NT2/D1 (cell line): ENCODE measurements at regions not wholly inside any gene's neighbourhood (a gene's known extent, or its start where the extent isn't known, plus 50 kb on each side); places are given as distances from the start of the nearest gene placed in this dataset.

Experiments used
- DNase-seq: peaks from one replicate; pipeline ENCODE4 v3.0.0-alpha.2; 2011; ENCODE audit warnings: low read depth, low spot score
- H3K27me3 ChIP-seq: 2 replicates; pipeline ENCODE4 v1.6.0; 2011; ENCODE audit warnings: mild to moderate bottlenecking; ENCODE audit not compliant: insufficient read length, insufficient read depth
- H3K36me3 ChIP-seq: 2 replicates; pipeline ENCODE4 v1.6.1; 2011; ENCODE audit warnings: mild to moderate bottlenecking, low read length, mixed read lengths; ENCODE audit not compliant: insufficient read depth, insufficient read length
- H3K4me1 ChIP-seq: 2 replicates; pipeline ENCODE4 v1.5.1; 2011; ENCODE audit not compliant: insufficient read depth, insufficient read length
- H3K4me3 ChIP-seq: 2 replicates; pipeline ENCODE4 v1.5.1; 2011; ENCODE audit warnings: low read depth; ENCODE audit not compliant: insufficient read length
- H3K9ac ChIP-seq: 2 replicates; pipeline ENCODE4 v1.6.0; 2011; ENCODE audit warnings: low read depth; ENCODE audit not compliant: insufficient read length
- H3K9me3 ChIP-seq: 2 replicates; pipeline ENCODE4 v1.5.1; 2011; ENCODE audit warnings: mild to moderate bottlenecking, low read length; ENCODE audit not compliant: insufficient read depth
- SUZ12 ChIP-seq: IDR thresholded peaks from 2 replicates; pipeline ENCODE4 v1.6.1; 2011; ENCODE audit not compliant: insufficient read length, insufficient read depth; ENCODE audit errors: extremely low read depth
- YY1 ChIP-seq: IDR thresholded peaks from 2 replicates; pipeline ENCODE4 v1.6.1; 2011; ENCODE audit not compliant: insufficient read length, insufficient read depth
- ZNF274 ChIP-seq: IDR thresholded peaks from 2 replicates; pipeline ENCODE4 v1.6.1; 2011; ENCODE audit warnings: mild to moderate bottlenecking, low read depth, low read length

DNA sequence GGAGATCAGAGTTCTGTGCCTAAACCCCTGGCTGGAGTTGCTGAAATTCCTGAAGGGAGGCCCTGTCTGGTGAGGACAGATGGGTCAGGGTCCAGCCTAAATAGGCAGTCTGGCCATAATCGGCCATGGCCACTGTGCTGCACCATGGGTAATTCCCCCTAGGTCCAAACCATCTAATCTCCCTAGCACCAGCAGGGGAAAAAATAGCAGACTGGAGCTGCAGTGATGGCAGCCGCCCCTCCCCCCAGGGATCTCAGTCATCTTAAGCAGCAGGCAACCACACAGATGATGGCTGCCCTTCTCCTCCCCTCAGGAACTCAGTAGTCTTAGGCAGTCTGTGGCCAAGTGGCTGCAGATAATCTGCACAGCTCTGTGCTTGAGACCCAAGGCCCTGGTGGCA lies 68.4 kb upstream of the CD96 start:
- H3K9ac ChIP-seq, result no peak overlapping the region
- no peaks in the 10 kb centered on the region for H3K27me3 ChIP-seq
- no peaks in the 10 kb centered on the region for H3K36me3 ChIP-seq
- peak; percentile 58 for DNase-seq
- TF ChIP-seq YY1, result peak; percentile 15
- no peak for TF ChIP-seq SUZ12
- no peaks in the 10 kb centered on the region for H3K4me1 ChIP-seq
- no peaks in the 10 kb centered on the region for H3K9me3 ChIP-seq
- no peak overlapping the region for H3K4me3 ChIP-seq

DNA sequence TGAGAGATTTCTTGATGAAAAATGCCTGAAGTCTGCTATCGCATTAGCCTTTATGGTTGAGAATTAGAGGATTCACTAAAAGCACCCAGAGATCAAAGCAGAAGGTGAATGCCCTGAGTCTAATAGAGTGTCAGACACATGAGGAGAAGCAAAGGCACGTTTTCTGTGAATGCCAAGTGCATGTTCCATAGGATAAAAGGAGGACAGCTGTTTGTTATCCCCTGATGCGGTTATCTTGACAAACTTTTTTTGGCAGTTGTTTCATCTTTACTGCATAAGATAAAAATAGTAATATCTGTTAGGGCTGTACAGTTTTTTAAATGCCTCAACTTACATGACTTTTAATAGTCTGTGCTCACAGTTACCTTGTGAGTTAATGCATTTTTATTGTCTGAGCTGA lies 65.3 kb upstream of the CD96 start:
- Histone ChIP-seq H3K9ac (no peak overlapping the region), H3K27me3 (no peaks in the 10 kb centered on the region), H3K9me3 (no peaks in the 10 kb centered on the region), H3K4me1 (no peaks in the 10 kb centered on the region), H3K36me3 (no peaks in the 10 kb centered on the region), H3K4me3 (no peak overlapping the region)
- TF ChIP-seq ZNF274 (no peak), YY1 (no peak), SUZ12 (no peak)
- no peak for DNase-seq

DNA sequence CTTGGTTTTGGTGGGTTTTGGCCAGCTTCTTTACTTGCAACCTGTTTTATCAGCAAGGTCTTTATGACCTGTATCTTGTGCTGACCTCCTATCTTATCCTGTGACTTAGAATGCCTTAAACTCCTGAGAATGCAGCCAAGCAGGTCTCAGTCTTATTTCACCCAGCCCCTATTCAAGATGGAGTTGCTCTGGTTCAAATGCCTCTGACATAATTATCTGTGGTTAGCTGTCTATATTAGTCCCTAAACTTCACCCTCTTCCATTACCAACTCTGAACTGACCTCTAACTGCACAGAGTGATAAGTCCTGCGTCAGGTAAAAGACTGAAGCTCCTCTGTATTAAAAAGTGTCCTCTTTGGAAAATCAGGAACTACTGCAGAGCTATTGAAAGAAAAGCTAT lies 61.9 kb upstream of the CD96 start:
- no peaks in the 10 kb centered on the region for H3K4me1 ChIP-seq
- H3K4me3 ChIP-seq, result no peak overlapping the region
- no peak for DNase-seq
- H3K27me3 ChIP-seq, result no peaks in the 10 kb centered on the region
- TF ChIP-seq ZNF274 (no peak), SUZ12 (no peak), YY1 (no peak)
- H3K9me3 ChIP-seq, result no peaks in the 10 kb centered on the region
- no peaks in the 10 kb centered on the region for H3K36me3 ChIP-seq
- H3K9ac ChIP-seq, result no peak overlapping the region

DNA sequence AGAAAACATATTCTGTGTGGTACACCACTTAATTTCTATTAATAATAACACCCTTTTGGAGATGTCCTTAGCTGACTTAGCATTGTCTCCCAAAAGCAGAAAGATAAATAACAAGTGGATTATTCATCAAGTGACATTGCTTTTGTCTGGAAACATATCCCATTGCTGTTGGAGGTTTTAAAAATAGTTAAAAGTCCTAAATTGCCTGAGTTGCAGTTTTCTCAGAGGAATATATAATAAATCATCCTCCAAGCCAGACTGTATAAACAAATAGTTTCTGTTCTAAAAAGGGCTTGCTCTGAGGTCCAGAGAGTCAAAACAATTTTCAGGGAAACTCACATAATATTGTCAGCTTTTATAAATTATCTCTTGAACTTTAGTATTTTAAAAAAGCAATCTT lies 60.4 kb upstream of the CD96 start:
- H3K4me3 ChIP-seq, result no peak overlapping the region
- no peak for DNase-seq
- H3K27me3 ChIP-seq, result no peaks in the 10 kb centered on the region
- H3K9ac ChIP-seq, result no peak overlapping the region
- no peaks in the 10 kb centered on the region for H3K9me3 ChIP-seq
- TF ChIP-seq SUZ12 (no peak), YY1 (no peak), ZNF274 (no peak)
- no peaks in the 10 kb centered on the region for H3K4me1 ChIP-seq
- H3K36me3 ChIP-seq, result no peaks in the 10 kb centered on the region

DNA sequence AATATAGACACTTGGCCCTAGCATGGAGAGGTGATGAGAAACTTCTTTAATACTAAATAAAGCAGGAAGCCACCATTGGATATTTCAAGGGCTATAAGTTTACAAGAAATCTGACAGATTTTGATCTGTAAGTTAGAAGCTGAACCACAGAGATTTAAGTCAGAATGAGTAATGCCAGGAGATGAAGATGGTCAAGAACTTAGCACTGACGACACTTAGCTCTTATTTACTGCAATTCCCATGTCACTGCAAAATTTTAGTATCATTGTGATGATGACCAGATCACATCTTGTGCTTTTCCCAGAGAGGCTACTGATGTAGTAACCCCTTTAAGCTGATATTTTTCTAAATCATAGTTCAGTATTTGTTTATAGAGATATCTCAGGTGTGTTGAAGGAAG lies 59.4 kb upstream of the CD96 start:
- Histone ChIP-seq H3K27me3 (no peaks in the 10 kb centered on the region), H3K9ac (no peak overlapping the region), H3K4me3 (no peak overlapping the region), H3K4me1 (no peaks in the 10 kb centered on the region), H3K9me3 (no peaks in the 10 kb centered on the region), H3K36me3 (no peaks in the 10 kb centered on the region)
- TF ChIP-seq YY1 (no peak), ZNF274 (no peak), SUZ12 (no peak)
- DNase-seq, result no peak

DNA sequence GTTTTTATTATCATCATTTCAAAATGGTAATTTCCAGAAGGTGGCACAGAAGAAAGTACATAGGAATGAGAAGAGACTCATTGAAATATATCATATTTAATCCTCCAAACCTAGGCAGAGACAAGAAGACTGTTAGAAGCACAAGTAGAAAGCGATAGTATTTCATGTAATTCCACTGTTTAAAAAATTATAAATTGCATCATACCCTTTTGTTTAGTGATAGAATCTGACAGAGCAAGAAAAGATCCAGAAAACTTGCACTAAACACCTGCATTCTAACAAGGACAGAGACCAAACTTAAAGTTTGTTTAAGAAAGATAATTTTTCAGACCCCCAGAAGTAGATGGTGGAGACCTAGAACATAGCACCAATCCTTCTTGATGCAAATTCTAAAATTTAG lies 56.9 kb upstream of the CD96 start:
- no peak for DNase-seq
- H3K9me3 ChIP-seq, result no peaks in the 10 kb centered on the region
- H3K4me3 ChIP-seq, result no peak overlapping the region
- H3K9ac ChIP-seq, result no peak overlapping the region
- H3K27me3 ChIP-seq, result no peaks in the 10 kb centered on the region
- TF ChIP-seq SUZ12 (no peak), YY1 (no peak), ZNF274 (no peak)
- no peaks in the 10 kb centered on the region for H3K4me1 ChIP-seq
- H3K36me3 ChIP-seq, result no peaks in the 10 kb centered on the region
